NCI-H187 treated with DMSO at 0.1 percent for 48 hours (cell line): ENCODE measurements at regions not wholly inside any gene's neighbourhood (a gene's known extent, or its start where the extent isn't known, plus 50 kb on each side); places are given as distances from the start of the nearest gene placed in this dataset.
"Not testable (repeated sequence)": the region's sequence is repeated elsewhere in the genome, so short reads cannot be mapped to it uniquely, and the experiment has no call there.

Source experiments
- DNase-seq: peaks from one replicate; lab custom pipeline; 2025; lab: John Stamatoyannopoulos, UW

GRCh38 chr6:93081901-93082300 is 337.5 kb downstream of the EPHA7 start:
- no peak for DNase-seq

DNA sequence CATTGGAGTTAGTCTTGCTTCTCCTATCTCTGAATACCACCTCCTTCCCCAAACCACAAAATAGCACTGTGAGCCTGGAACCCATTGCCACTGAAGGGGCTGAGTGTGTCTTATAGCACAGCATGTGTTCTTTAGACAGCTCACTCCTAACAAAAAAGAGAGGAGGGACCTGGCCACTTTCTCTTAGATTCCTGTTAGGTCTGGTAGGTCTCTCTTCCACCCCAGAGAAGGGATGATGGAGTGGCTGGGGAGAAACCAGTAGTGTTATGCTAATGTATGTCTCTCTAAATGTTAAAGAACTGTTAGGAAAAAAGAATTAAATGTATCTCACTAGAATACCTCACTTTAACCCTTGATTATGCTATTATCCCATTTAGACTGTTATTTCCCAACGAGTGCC is 340.3 kb downstream of the EPHA7 start:
- DNase-seq = no peak

- DNase-seq = no peak
These were observed 345.5 kb downstream of the EPHA7 start for GRCh38 chr6:93073811-93074210.

GRCh38 chr6:93069856-93070255 is 349.5 kb downstream of the EPHA7 start:
- DNase-seq = no peak

DNA sequence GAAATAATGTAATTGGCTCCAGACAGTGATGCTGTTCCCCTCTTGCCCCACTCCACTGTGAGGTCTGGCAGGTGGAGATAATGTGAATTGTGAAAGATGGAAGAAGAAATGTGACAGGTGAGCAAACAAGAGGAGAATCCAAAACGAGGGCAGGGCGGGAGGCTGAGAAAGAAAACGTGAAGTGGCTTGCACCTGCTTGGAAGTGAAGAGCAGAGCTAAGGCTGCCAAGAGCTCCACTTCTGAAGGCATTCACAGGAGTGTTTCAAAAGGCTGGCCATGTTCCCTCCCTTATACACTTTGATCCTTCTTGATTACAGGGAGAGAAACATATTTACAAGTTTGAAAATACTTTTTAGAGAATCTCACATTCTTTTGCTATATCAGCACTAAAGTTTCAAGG is 359.4 kb downstream of the EPHA7 start:
- DNase-seq = peak; percentile 92

DNA sequence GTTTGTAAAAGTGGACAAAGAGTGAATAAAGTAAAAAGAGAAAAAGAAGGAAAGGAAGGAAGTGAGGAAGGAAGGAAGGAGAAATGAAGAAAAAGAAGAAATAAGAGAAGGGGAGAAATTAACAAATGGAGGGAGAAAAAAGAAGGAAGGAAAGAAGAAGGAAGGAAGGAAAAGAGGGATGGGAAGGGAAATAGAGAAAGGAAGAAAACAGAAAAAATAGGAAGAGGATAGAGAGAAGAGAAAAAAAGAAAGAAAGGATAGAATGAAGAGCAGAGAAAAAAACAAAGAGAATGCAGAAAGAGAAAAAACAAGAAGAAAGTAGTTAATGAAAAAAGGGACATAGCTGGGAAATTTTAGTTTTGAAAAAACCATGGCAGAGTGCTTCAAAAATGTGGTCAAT is 361.8 kb downstream of the EPHA7 start:
- DNase-seq = no peak

GRCh38 chr6:93048381-93048780 is 371.0 kb downstream of the EPHA7 start:
- no peak for DNase-seq

- DNase-seq = no peak
These were observed 372.3 kb downstream of the EPHA7 start for GRCh38 chr6:93047033-93047432.

- DNase-seq = no peak
These were observed 374.2 kb downstream of the EPHA7 start for GRCh38 chr6:93045156-93045555.

DNA sequence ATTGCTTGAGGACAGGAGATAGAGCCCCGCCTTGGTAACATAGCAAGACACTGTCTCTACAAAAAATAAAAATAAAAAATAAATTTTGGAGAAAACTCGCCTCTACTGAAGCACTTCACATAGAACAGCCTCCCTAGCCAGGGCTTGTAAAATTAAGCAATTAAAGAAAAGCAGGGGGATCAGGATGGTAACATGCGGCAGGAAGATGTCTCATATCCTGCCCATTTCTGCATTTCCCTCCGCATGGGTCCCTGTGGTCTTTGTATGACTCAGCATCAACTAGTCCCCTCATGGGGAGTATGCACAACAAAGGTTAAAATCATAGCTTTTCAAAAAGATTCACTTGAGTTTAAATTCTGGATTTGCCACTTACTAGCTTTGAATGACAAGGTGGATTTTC is 379.0 kb downstream of the EPHA7 start:
- DNase-seq = no peak

GRCh38 chr6:93036835-93037234 is 382.5 kb downstream of the EPHA7 start:
- no peak for DNase-seq

DNA sequence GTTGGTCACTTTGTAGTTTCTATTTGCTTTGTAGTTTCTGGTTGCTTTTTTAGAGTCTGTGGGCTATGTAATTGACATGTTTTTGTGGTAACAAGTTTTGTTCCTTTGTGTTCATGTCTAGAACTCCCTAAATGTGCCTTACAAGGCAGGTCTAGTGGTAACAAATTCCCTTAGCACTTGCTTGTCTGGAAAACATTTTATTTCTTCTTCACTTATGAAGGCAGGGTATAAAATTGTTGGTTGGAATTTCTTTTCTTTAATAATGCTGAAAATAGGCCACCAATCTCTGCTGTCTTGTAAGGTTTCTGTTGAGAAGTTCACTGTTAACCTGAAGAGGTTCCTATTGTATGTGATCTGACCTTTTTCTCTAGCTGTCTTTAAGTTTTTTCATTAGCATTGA is 383.6 kb downstream of the EPHA7 start:
- no peak for DNase-seq

DNA sequence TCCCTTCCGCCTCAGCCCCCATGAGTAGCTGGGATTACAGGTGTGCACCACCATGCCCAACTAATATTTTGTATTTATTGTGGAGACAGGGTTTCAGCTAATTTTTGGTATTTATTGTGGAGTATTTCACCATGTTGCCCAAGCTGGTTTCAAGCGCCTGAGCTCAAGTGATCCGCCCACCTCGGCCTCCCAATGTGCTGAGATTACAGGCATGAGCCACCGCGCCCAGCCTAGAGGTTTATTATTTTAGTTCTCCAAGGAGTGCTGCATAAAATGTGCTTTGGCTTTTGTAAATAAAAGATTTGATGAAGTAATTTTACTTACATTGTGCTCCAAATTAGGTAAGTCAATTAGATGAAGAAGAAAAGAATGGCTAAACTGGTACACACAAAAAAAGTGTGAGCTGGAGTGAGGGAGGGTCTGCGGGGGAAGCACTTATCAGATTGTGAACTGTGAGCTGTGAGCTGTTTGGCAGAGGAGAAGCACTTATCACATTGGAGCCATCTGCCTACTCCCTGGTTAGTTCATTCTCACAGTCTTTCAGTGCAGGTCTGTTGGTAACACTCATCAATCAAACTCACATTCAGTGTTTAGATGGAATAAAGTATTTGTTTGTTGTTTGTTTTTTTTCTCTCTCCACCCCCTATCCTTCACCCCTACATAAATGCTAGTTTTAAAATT is 398.0 kb downstream of the EPHA7 start:
- no peak for DNase-seq

DNA sequence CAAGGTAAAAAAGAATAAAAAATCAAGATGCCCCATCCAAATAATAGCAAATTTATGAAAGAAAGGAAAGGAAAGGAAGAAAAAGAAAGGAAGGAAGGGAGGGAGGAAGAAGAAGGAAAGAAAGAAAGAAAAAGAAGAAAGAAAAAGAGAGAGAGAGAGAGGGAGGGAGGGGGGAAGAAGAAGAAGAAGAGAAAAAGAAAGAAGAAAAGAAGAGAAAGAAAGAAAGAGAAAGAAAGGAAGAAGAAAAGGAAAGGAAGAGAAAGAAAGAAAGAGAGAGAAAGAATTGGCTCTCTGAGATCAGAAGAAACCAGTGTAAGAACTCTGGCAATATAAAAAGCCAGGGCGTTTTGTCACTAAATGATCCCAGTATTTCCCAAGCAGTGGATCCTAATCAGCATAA is 401.7 kb downstream of the EPHA7 start:
- no peak for DNase-seq

- DNase-seq = no peak
These were observed 402.1 kb downstream of the EPHA7 start for GRCh38 chr6:93017213-93017612.

GRCh38 chr6:93013054-93013453 is 406.3 kb downstream of the EPHA7 start:
- DNase-seq = no peak

- no peak for DNase-seq
These were observed 411.0 kb downstream of the EPHA7 start for GRCh38 chr6:93008375-93008774.

GRCh38 chr6:92989656-92990055 is 429.7 kb downstream of the EPHA7 start:
- DNase-seq = no peak

GRCh38 chr6:92979281-92979680 is 440.1 kb downstream of the EPHA7 start:
- DNase-seq = no peak

GRCh38 chr6:92977018-92977417 is 442.3 kb downstream of the EPHA7 start:
- DNase-seq = no peak

DNA sequence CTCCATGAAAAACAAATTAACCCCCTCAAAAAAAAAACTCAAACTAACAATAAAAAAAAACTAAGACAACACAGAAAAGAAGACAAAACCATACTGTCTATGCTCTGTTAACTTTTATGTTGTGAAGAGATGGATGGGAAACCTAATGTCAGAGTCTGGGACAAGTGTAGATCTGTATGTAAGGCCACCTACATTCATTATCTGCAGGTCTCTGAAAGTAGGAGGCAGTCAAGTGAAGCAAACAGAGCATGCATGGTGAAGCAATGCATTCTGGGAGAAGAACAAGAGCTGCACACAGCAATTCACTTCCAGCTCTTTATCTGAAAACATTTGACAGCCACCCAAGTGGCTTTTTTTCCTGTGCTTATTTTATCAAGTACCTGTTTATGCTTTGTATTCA is 452.0 kb downstream of the EPHA7 start:
- DNase-seq = no peak

DNA sequence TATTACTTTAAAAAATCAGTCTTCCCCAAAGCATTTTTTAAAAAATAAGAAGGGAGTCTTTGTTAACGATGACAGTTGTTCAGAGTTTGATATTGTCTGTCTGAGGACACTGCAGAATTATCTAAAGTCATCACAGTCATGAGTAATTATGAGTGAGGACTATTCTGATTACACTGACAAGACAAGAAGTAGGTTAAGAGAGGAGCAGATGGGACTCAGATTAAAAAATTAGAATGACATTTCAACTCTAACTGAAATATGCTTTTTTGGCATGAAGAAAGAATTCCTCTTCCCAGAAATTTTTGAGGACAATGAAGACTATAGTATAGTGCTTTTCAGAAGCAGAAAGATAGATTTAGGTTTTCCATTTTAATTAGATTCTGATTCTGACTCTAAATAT is 456.5 kb downstream of the EPHA7 start:
- no peak for DNase-seq

- DNase-seq = not testable (repeated sequence)
These were observed 467.2 kb downstream of the EPHA7 start for GRCh38 chr6:92952111-92952510.

DNA sequence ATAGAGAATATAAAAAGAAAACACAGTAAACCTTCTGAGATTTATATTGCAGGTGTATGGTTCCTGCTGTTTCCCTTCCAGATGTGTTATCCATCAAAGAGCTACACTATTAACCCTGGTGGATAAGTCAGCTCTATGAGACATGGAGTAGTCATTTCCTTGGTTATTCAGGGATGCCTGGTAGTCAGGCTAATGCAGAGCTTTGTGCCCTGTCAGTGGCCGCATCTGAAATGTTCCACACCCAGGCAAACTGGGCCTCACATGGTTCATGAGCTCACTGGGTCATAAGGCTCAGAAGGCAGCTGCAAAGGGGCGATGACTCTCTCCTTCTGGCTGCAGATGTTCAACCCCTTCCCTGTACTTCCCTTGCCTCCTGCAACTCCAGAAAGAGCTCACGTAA is 473.6 kb downstream of the EPHA7 start:
- no peak for DNase-seq

DNA sequence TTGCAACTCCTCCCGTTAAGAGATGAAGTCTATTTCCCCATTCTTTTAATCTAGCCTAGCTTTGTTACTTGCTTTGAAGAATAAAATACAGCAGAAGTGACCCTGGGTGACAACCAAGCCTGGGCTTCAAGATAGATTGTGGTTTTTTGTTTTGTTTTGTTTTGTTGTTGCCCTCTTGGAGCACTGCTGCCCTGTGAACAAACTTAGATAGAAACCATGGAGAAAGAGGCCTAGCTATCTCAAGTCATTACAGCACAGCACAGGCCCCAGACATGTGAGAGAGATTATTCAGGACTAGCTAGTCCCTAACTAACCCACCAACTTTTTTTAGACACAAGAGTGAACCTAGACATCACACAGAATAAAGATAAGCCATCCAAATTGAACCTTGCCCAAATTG is 475.2 kb downstream of the EPHA7 start:
- DNase-seq = no peak
